Hepatic stellate cell (primary cell): ENCODE measurements at regions not wholly inside any gene's neighbourhood (a gene's known extent, or its start where the extent isn't known, plus 50 kb on each side); places are given as distances from the start of the nearest gene placed in this dataset.
"Not testable (repeated sequence)": the region's sequence is repeated elsewhere in the genome, so short reads cannot be mapped to it uniquely, and the experiment has no call there.

Experiments used
- DNase-seq: peaks from one replicate; pipeline ENCODE4 v3.0.0; 2011; ENCODE audit warnings: low spot score

DNA sequence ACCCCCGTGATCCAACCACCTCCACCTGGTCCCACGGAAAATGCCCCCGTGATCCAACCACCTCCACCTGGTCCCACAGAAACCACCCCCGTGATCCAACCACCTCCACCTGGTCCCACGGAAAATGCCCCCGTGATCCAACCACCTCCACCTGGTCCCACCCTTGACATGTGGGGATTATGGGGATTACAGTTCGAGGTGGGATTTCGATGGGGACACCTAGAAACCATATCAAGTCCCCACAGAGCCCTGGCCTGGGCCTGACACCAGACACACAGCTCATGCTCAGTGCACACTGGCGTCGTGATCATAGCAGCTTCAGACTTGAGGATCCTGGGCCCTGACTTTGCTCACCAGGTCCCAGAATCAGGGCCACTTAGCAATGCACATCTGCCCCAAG is 637.7 kb downstream of the TBC1D22A start:
- not testable (repeated sequence) for DNase-seq

DNA sequence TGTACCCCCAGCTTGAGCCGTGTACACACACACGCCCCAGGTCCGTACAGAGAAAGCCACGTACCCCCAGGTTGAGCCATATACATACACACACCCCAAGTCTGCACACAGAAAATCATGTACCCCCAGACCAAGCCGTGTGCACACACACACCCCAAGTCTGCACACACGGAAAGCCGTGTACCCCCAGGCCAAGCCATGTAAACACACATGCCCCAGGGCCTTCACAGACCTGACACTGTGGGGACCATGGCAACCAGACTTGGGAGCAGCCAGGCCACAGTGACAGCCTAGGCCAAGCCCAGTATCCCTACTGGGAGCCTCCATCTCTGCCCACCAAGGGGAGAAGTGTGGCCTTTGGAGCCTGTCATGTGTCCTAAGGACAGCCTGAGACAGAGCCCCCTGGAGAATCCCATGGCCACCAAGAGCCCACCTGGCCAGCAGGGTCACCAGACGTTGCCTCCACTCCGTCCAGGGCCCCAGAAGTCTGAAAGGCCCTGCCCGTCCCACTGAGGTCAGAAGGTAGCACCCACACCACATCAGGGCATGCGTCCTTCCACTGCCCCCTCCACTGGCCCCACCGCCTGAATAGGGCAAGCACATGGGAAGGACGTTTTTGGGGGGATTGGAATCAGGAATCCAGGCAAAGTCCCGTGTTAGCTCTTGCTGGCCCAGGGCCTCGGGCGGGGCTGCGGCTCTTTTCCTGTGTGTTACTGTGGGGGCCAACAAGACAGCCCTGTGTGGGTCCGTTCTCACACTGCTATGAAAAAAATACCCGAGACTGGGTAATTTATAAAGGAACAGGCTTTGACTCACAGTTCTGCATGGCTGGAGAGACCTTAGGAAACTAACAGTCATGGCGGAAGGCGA is 636.7 kb downstream of the TBC1D22A start:
- no peak for DNase-seq

DNA sequence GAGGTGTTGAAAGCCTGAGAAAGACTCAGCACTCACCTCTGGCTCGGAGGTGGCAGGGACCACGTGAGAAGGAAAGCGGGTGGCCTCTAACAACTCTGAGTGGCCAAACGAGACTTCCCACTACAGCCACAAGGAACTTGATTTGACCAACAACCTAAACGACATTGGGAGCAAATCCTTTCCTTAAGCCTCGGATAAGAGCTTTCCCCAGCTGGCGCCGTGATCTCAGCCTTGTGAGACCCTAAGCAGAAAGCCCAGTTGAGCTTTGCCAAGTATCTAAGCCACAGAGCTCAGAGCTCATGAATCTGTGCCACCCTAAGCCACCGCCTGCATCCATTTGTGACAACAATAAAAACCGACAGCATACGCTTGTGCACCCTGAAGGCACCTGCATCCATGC is 636.0 kb downstream of the TBC1D22A start:
- no peak for DNase-seq

DNA sequence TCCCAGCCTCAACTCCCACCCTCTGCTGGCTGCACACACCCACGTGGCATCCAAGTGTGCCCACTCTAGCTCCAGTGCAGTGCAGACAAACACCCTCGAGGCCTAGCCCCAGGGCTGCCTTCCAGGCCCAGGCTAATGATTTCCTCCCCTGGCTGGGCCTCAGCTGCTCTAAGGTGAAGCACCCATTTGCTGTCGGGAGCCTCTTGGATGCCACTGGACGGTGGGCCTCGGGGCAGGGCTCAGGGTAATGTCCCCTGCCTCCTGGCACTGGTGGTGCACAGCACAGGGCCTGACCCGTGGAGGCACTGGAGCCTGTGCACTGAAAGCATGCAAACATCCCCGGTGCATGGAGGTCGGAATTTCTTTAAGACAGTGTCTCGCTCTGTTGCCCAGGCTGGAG is 635.2 kb downstream of the TBC1D22A start:
- DNase-seq: no peak

DNA sequence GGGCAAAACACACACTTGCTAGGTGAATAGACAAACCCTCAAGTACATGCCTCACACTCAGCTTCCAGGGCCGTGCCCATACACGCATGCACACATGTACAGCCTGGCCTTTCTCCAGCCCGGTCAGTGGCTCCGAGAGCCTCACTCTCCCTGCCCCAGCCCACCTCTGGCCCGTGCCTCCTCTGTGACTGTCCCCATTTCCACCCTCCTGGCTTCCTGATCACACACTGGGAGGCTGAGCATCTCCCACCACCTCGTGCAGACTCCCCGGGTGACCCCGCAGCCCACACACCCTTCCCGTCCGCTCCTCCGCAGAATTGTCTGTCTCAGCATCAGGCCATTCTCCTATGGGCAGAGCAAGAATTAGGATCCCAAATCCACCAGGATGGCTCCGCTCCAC is 634.1 kb downstream of the TBC1D22A start:
- no peak for DNase-seq

DNA sequence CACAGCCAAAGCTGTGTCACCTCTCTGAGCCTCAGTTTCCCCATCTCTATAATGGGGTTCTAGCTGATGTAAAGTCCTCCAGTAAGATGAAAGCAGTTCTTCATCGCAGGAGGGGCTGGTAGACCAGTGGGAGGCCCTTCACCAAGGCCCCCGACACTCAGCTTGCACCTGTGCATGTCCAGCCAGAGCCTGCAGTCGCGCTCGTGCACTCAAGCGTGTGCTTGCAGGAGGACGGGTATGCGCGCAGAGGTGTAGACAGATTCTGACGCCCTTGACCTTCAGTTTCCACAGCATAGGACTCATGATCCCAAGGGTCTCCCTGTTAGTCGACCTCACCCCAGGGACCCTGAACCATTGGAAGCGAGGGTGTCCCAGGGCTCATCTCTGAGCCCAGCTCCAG is 633.7 kb downstream of the TBC1D22A start:
- DNase-seq: no peak

DNA sequence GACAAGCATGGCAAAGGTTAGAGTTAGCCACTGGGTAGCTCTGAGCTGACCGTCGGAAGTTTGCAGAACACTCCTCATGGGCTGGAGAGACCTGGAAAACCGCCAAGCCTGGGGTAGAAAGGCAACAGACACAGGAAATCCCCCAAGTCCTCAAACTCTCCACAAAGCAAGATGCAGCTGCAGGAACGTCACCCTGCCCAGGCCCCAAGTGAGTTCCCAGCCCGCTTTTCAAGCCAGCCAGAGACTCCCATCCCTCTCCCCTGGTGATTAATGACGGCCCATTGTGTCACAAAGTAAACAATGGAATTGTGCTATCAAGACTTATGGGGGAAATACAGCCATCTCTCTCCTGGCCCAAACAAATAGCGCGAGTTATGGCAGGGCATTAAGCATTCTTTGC is 633.0 kb downstream of the TBC1D22A start:
- DNase-seq: no peak

DNA sequence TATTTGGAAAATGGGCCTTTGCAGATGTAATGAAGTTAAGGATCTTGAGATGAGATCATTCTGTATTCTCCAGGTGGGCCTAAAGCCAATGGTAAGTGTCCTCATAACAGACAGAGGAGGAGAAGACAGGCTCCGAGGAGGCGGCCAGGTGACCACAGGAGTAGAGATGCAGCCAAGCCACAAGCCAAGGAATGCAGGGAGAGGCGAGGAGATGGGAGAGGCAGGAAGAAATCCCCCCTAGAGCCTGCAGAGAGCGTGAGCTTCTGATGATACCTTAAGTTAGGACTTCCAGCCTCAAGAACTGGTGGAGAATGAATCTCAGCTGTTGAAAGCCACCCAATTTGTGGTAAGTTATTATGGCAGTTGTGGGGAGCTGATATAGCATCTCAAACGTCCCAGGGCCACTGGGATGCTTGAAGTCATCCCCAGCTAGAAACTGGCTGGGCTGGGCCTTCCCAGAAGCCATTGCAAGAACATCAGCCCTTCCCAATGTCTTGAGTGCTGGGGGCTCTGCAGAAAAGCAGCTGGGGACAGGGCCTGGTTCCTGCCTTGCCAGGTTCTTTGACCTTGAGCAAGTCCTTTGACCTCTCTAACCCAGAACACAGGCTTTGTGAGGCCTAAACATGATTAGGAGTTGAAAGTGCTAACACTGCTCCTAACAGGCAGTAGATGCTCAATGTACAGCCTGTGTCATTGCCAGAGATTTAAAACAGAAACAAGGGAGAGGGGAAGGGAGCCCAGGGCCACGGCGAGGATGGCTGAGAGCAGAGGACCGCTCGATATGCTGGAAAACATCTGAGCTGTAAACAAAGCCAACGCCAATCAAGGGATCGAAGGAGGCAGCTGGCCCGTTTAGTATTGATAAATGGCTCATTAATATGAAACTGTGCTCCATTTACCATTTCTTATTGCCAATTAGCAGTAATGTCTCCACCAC is 632.3 kb downstream of the TBC1D22A start:
- no peak for DNase-seq

DNA sequence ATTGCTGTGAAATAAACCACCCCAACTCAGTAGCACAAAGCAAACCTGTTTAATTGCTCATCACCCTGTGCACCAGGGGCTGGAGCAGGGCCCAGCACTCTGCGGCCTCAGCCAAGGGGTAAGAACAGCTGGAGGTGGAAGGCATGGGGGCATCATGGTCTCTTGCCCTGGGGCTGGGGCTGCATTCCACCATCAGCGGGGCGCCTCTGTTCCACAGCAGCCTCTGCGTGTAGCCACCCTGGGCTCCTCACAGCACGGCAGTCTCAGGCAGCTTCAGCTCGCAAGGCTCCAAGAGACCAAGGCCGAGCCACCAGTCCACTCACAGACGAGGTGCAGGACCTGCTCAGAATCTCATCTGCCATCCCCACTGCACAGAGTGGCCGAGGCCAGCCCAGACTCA is 630.7 kb downstream of the TBC1D22A start:
- DNase-seq: no peak

DNA sequence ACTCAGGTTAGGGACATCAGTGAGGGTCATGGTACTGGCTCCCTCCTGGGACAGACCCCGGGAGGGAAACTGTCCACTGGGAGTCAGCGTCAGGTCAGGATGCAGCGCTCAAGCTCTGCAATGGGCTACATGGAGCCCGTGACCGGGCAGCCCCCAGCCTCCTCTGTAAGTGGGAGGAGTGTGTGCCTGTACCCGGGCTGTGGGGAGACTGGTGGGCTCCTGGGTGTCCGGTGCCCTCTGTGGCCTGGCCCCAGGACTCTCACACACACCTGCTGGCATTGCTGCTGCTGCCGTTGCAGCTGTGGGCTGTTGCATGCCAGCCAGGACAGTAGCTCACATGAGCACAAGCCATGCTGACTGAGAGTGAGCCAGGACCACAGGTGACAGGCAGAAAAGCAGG is 630.3 kb downstream of the TBC1D22A start:
- no peak for DNase-seq

DNA sequence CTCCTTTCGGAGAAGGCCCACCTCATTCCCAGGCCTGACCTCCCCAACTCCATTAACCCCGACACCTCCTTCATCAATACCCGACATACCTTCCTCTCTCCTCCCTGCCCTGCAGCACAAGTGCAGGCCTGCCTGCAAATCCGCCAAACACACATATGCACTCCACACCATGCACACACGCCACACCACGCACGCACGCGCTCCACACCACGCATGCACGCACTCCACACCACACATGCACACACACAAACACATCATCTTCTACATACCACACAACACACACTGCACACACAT is 629.6 kb downstream of the TBC1D22A start:
- DNase-seq: no peak

DNA sequence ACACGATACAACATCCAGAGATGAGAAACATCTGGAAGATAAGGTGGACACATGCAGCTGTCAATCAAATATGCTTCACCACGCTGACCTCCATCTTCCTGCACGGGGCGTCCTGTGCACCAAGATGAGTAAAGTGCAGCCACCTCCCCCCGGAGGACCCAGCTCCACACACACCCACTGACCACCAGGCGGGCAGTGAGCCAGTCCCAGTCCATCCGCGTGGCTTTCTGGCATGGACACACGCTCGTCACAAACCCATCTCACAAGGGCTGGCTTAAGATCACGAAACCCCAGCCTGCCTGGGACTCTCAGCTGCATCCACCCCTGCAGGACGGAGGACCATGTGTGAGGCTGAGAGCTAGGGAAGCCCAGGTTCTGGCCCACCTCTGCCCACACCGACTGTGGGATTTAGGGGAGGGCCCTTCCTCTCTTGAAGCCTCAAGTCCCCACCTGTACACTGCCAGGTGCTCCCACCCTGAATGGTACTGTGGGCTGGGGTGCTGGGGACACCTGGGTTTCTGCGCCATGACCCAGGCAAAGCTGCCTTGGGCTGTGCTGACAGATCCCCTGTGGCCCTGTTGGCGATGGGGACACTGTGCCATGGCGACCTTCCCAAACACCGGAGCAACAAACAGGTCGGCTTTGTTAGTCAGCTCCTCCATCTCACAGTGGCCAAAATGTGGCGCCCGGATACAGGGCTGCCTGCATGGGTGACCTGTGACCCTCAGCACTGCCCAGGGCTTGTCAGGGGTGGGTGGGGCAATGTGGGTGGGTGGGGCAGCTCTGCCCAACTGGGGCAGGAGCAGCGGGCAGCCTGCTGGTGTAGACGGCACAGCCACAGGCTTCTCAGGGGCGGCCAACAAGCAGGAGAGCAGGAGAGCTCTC is 629.0 kb downstream of the TBC1D22A start:
- no peak for DNase-seq

DNA sequence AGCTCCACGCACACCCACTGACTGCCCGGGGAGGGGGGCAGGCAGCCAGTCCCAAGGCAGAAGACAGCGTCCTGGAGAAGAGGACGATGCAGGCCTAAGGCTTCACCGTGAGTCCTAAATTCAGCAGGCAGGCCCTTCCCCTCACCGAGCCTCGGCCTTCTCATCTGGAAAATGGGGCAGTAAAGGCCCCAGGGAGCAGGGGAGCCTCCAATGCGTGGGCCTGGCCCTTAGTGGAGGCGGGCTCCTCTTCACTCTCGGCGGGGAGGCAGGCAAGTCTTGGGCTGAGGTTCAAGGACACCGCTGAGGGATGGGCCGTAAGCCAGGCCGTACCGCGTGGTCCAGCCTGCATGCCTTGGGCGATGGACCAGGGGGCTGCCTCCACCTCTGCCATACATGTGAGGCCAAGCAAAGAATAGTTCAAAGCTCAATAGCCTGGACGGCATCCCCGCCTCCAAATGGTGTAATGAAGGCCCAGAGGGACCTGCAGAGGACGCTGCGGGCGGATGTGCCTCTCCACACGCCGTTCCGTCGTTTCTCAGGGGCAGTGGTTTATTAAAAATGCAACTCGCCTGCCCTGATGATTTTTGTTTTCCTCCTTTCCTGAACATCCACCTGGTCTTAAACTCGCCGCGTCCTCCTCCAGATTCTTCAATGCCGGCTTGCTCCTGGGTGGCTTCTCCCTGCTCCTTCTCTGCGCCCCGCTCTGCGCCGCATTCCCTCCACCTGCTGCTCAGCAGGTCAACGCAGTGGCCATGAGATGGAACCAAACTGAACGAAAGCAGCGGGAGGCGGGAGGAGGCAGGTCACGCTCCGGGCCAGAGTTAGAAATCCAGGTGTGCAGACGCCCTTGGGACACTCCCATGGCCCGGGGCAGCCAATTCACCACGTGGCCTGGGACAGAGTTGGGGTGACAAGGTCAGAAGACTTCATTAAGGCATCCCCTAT is 627.8 kb downstream of the TBC1D22A start:
- no peak for DNase-seq

DNA sequence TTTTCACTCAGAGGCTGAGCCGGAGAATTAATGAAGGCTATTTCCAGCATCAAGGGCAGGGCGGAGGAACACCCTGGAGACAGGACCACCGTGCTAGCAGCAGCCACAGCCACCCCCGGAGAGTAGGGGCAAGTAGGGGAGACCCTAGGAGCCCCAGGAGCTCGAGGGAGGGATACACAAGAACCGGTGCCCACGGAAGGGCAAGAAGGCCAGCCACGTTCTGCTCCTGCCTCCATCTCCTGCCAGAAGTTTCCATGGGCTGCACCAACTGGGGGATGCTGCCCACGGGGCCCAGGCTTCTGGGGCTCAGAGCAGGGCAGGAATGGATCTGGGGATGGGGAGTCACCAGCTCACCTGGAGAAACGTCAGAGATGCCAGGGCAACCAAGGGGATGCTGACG is 626.8 kb downstream of the TBC1D22A start:
- DNase-seq: no peak

DNA sequence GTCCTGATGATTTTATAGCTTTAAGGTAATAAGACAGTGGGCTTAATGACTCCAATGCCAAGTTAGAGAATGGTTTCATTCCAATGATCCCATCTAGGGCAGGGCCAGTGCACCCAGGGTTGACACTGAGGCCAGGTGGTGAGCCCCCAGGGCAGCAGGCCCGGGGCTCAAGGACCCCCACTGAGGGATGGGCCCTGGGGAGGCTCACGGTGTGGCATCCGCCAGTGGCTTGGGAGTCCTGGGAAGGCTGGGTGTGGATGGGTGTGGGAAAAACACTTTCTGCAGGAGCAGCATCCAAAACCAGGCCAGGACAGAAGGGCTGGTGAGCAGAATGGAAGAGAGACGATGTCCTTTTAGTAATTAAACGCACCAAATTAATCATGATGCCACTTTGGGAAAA is 626.3 kb downstream of the TBC1D22A start:
- no peak for DNase-seq

DNA sequence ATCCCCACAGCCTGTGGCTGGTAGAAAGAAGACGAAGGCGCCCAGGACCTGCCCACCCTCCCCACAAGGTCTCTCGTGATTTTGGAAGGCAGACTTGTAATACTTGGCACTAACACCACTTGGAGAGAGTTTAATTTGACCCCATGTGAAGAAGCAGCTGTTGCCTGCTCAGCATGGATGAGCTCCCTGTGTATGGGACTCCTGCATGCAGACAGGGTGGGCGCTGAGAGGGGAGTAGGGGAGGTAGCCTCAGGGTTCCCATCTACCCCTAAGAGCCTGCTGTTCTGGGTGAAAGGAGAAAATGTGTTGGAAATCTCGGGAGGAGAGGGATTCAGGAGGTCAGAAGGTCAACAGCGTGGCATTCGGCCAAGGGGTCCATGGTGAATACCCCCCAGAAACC is 625.9 kb downstream of the TBC1D22A start:
- no peak for DNase-seq

DNA sequence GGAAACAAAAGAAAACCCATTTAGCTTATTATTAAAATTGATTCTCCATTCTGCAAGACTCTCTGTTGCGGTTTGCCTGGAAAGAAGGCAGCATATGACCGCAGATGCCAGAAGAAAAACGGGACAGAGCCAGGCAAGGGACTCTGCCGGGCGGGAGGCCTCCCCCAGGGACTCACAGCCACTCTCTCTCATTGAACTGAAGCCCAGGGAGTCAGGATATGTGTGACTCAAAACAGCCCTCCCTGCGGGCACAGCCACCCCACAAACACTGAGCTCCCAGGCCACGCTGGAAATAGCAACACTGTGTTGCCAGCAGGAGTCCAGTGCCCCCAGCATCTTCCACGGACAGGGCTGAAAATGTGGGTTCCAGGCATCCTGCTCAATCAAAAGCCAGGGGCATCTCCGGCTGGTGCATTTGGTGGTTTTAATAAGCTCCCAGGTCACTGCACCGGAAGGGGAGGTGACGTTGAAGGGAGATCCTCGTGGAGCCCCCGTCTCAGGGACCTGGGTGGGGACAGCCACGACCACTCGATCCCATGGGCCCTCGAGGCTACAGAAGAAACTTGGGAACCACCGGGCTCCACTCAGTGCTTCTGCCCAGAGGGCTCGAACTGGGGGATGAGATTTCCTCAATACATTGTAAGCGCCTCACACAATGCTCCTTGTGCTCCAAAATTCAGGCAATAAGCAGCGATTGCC is 624.5 kb downstream of the TBC1D22A start:
- DNase-seq: no peak

DNA sequence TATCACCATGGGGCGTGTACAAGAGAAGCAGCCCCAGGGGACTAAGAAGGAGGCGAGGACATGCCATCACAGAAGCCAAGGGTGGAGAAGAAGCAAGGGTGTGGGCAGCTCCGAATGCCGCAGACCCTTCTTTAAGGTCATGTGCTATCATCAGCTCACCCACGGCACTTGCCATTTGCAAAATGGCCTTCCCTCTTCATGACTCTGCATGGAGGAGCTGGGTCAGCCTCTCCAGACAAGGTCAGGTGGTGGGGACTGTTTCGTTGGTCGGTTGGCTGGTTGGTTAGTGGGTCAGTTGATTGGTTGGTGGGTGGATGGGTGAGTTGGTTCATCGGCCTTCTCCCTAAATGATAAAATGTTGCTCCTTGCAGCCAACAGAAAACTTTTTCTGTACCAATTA is 622.5 kb downstream of the TBC1D22A start:
- DNase-seq: no peak

DNA sequence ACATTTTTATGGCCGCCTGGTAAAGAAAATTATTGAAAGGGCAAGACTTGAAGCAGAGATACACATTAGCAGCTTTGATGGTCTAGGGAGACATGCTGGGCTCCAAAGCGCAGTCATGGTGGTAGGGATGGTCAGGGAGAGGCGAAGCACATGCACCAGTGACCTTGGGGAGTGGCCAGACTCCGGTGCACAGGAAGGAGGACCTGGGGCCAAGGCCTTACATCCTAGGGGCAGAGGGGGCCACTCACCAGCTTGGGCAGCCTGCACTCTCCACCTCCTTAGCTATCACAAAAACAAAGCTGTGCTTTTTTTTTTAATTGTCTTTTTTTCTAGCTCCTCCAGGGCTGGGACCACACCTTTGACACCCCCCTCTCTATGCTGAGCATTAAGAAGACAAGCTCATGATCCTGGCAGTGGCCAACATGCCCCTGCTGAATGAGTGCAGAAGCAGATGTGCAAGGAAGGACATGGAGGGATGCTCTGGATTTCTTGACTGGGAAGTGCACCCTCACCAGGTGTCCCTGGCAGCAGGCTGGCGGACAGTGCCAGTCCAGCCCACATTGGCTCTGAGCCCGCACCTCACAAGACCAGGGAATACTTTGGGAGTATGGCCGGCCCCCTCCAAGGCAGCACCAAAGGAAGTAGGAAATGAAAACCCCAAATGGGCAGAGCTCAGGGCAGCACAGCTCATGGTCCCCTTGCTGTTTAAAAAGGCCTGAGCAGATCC is 619.9 kb downstream of the TBC1D22A start:
- no peak for DNase-seq

DNA sequence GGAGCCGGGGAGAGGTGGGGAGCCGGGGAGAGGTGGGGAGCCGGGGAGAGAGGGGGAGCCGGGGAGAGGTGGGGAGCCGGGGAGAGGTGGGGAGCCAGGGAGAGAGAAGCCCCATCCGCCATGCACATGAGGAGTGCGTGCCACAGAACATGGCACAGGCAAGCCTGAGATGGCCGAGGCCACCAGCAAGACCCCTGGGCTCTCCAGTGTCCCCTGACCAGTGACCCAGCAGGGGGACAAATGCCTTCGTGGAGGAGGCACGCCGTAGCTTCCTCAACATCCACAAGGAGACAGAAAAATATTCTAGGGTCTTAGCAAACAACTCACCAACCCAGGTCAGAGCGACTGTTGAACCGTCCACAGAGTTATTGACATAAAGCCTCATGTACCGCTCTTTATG is 618.8 kb downstream of the TBC1D22A start:
- DNase-seq: no peak
